ENCODE measurements at regions not wholly inside any gene's neighbourhood (a gene's known extent, or its start where the extent isn't known, plus 50 kb on each side); places are given as distances from the start of the nearest gene placed in this dataset.
"Not testable (repeated sequence)": the region's sequence is repeated elsewhere in the genome, so short reads cannot be mapped to it uniquely, and the experiment has no call there.

- DNase-seq (ENCODE audit: low spot score) = no peak
- CTCF ChIA-PET (ENCODE audit: unreplicated experiment) = no interaction called here
- BruUV-seq (replicated peaks) = no TSS peak
- Histone ChIP-seq H3K4me1 (ENCODE audit: insufficient read depth, low read length, poor library complexity, severe bottlenecking) (no peaks in the 10 kb centered on the region), H3K4me2 (ENCODE audit: low read length) (no peak overlapping the region), H3K4me3 (ENCODE audit: low read depth, low read length, poor library complexity, severe bottlenecking) (no peak overlapping the region), H3K79me2 (ENCODE audit: insufficient read depth, low read depth, low read length) (no peaks in the 10 kb centered on the region), H3K36me3 (ENCODE audit: insufficient read depth, low read length) (no peaks in the 10 kb centered on the region), H2AFZ (ENCODE audit: low read length) (no peak overlapping the region), H3K9me3 (ENCODE audit: low read length) (no peaks in the 10 kb centered on the region), H4K20me1 (ENCODE audit: insufficient read depth, low read length) (no peaks in the 10 kb centered on the region), H3K27ac (ENCODE audit: low read depth, low read length, poor library complexity, severe bottlenecking) (no peak overlapping the region), H3K9me2 (ENCODE audit: insufficient read depth, low read length) (no peaks in the 10 kb centered on the region)
- POLR2A ChIA-PET = no interaction called here
- intact Hi-C loops (cut with micrococcal nuclease; ENCODE audit: unreplicated experiment) = no loop called here
- TF ChIP-seq CTCF (conservative IDR thresholded peaks at IDR 0.05; ENCODE audit: low read length) (no peak), EZH2phosphoT487 (IDR thresholded peaks at IDR 0.05; ENCODE audit: borderline replicate concordance, low read depth, low read length) (no peak)
Measured at GRCh38 chrY:12296460-12296859, 404.6 kb upstream of the USP9Y start.

DNA sequence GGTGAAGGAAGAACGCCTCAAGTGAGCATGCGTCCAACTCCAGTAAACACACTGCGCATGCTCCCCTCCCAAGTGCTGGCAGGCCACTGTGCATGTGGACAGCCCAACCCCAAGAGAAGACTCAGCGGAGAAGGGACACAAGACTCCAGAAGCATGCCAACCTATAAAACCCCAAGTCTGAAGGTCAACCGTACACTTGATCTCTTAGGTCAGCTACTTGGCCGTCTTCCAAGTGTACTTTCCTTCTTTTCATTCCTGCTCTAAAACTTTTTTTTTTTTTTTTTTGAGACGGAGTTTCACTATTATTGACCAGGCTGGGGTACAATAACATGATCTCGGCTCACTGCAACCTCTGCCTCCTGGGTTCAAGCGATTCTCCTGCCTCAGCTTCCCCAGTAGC is 401.2 kb upstream of the USP9Y start:
- H2AFZ ChIP-seq (ENCODE audit: low read length); H3K4me1 ChIP-seq (ENCODE audit: insufficient read depth, low read length, poor library complexity, severe bottlenecking); H3K4me2 ChIP-seq (ENCODE audit: low read length); H4K20me1 ChIP-seq (ENCODE audit: insufficient read depth, low read length); DNase-seq (ENCODE audit: low spot score); H3K9me2 ChIP-seq (ENCODE audit: insufficient read depth, low read length); H3K4me3 ChIP-seq (ENCODE audit: low read depth, low read length, poor library complexity, severe bottlenecking); H3K36me3 ChIP-seq (ENCODE audit: insufficient read depth, low read length); H3K27ac ChIP-seq (ENCODE audit: low read depth, low read length, poor library complexity, severe bottlenecking); H3K9me3 ChIP-seq (ENCODE audit: low read length); CTCF ChIA-PET (ENCODE audit: unreplicated experiment); POLR2A ChIA-PET; BruUV-seq (replicated peaks); H3K79me2 ChIP-seq (ENCODE audit: insufficient read depth, low read depth, low read length); intact Hi-C loops (cut with micrococcal nuclease; ENCODE audit: unreplicated experiment): not testable (repeated sequence)

DNA sequence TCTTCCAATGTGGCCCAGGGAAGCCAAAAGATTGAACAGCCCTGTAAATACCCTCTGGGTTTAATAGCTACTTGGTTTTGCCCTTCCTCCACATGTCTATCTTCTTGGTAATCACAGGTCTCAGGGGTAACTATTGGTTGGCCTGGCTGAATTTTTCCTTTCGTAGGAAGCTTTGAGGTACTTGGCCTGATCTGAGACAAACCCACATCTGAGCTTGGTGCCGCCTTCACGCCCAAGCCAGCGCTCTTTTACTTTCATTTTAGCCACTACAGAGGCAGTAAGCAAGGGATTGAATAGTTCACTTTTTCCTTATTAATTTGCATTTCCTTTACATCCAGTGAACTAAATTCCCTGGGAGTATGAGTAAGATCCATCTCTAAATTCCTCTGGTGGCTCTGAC is 397.6 kb upstream of the USP9Y start:
- H3K9me3 ChIP-seq (ENCODE audit: low read length) = no peaks in the 10 kb centered on the region
- no peak overlapping the region for H3K27ac ChIP-seq (ENCODE audit: low read depth, low read length, poor library complexity, severe bottlenecking)
- no peaks in the 10 kb centered on the region for H4K20me1 ChIP-seq (ENCODE audit: insufficient read depth, low read length)
- CTCF ChIA-PET (ENCODE audit: unreplicated experiment) = no interaction called here
- BruUV-seq (replicated peaks) = no TSS peak
- no peaks in the 10 kb centered on the region for H3K9me2 ChIP-seq (ENCODE audit: insufficient read depth, low read length)
- DNase-seq (ENCODE audit: low spot score) = no peak
- H3K4me1 ChIP-seq (ENCODE audit: insufficient read depth, low read length, poor library complexity, severe bottlenecking) = no peaks in the 10 kb centered on the region
- H2AFZ ChIP-seq (ENCODE audit: low read length) = no peak overlapping the region
- intact Hi-C loops (cut with micrococcal nuclease; ENCODE audit: unreplicated experiment) = no loop called here
- H3K79me2 ChIP-seq (ENCODE audit: insufficient read depth, low read depth, low read length) = no peaks in the 10 kb centered on the region
- H3K4me2 ChIP-seq (ENCODE audit: low read length) = no peak overlapping the region
- no peak for TF ChIP-seq CTCF (conservative IDR thresholded peaks at IDR 0.05; ENCODE audit: low read length)
- H3K36me3 ChIP-seq (ENCODE audit: insufficient read depth, low read length) = no peaks in the 10 kb centered on the region
- H3K4me3 ChIP-seq (ENCODE audit: low read depth, low read length, poor library complexity, severe bottlenecking) = no peak overlapping the region
- POLR2A ChIA-PET = no interaction called here
